ENCODE measurements at regions not wholly inside any gene's neighbourhood (a gene's known extent, or its start where the extent isn't known, plus 50 kb on each side); places are given as distances from the start of the nearest gene placed in this dataset.

DNA sequence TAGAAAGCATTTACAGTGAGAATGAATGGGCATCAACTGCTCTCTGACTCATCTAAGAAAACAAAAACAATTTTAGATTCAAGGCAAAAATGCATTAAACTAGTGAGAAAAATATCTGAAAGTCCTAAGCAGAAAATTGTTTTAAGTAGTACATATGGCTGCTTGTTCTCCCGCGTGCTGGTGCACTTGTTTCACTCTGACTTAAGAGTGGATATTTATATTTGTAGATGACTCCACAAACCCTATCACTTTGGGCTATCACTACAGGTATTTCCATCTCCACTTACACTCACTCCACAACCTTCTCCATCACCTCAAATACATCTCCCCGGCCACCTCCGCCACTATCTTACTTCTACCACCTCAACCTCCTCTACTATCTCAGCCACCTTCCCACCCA is 253.9 kb upstream of the EGLN3 start:
- TF ChIP-seq IKZF1 (IDR thresholded peaks at IDR 0.05) (no peak), ZFP41 (CRISPR knock-in tag; IDR thresholded peaks at IDR 0.05; ENCODE audit: borderline replicate concordance) (no peak), ZNF350 (CRISPR knock-in tag; IDR thresholded peaks at IDR 0.05; ENCODE audit: borderline replicate concordance, low read depth) (no peak), EP300 (IDR thresholded peaks at IDR 0.05; ENCODE audit: low read depth in 2 of 2, low read length in 2 of 2) (no peak), EP300 (CRISPR knock-in tag; IDR thresholded peaks at IDR 0.05; ENCODE audit: borderline replicate concordance) (no peak), POLR2A (IDR thresholded peaks at IDR 0.05; ENCODE audit: insufficient read depth in 1 of 2, low read depth in 2 of 2, low read length in 2 of 2) (no peak), MTA3 (CRISPR knock-in tag; IDR thresholded peaks at IDR 0.05) (no peak), ZNF605 (CRISPR knock-in tag; IDR thresholded peaks at IDR 0.05) (no peak), ETV6 (CRISPR knock-in tag; conservative IDR thresholded peaks at IDR 0.05) (no peak), ZFX (CRISPR knock-in tag; IDR thresholded peaks at IDR 0.05; ENCODE audit: low read depth) (no peak)

All from HepG2 (cell line).